H1 (cell line): ENCODE measurements at regions not wholly inside any gene's neighbourhood (a gene's known extent, or its start where the extent isn't known, plus 50 kb on each side); places are given as distances from the start of the nearest gene placed in this dataset.

ENCODE experiments used
- CTCF ChIA-PET: fragments of 300-600 bp; sonication (Branson Sonifier 250); formaldehyde crosslinking; loops from one replicate; lab custom pipeline; 2021; ENCODE audit not compliant: partially characterized antibody; lab: Charles Lee
- POLR2A ChIA-PET: fragments of 300-600 bp; sonication (Branson Sonifier 250); formaldehyde crosslinking; loops from one replicate; lab custom pipeline; 2021; ENCODE audit warnings: inconsistent platforms; ENCODE audit not compliant: partially characterized antibody; lab: Charles Lee
- DNase-seq, 2 experiments: peaks; one replicate each; pipeline versions ENCODE4 v3.0.0 to v3.0.0-alpha.2; 2010 to 2022; ENCODE audit warnings: low spot score in 2 of 2, low read depth in 1 of 2, mixed read lengths in 1 of 2
- FAIRE-seq: peaks from 2 replicates; lab custom pipeline; 2011; peaks lifted over from hg19 to GRCh38; lab: Jason Lieb, UNC
- H2AFZ ChIP-seq: 2 replicates; pipeline ENCODE4 v1.8.1; 2012; ENCODE audit warnings: low read length, inconsistent platforms
- H2AK5ac ChIP-seq: 2 replicates; pipeline ENCODE4 v1.6.1; 2013; ENCODE audit warnings: low read depth, low read length
- H2BK120ac ChIP-seq: replicated peaks from 2 replicates; pipeline ENCODE3; 2013; ENCODE audit warnings: low read depth, low read length, inconsistent platforms
- H2BK12ac ChIP-seq: 2 replicates; pipeline ENCODE4 v1.6.1; 2013; ENCODE audit warnings: low read depth, low read length
- H2BK15ac ChIP-seq: 2 replicates; pipeline ENCODE4 v1.6.1; 2013; ENCODE audit warnings: low read length
- H2BK20ac ChIP-seq: 2 replicates; pipeline ENCODE4 v1.6.1; 2013; ENCODE audit warnings: low read length
- H2BK5ac ChIP-seq: 2 replicates; pipeline ENCODE4 v1.6.1; 2013; ENCODE audit warnings: low read depth, low read length
- H3K14ac ChIP-seq: 2 replicates; pipeline ENCODE4 v1.6.1; 2013; ENCODE audit warnings: inconsistent platforms; ENCODE audit not compliant: insufficient read length
- H3K18ac ChIP-seq: 2 replicates; pipeline ENCODE4 v1.6.1; 2013; ENCODE audit warnings: low read length; ENCODE audit errors: extremely low read depth
- H3K23ac ChIP-seq: 2 replicates; pipeline ENCODE4 v1.6.1; 2013; ENCODE audit warnings: inconsistent platforms; ENCODE audit not compliant: insufficient read length
- H3K23me2 ChIP-seq: 2 replicates; pipeline ENCODE4 v1.6.1; 2013; ENCODE audit warnings: low read depth, low read length
- H3K27ac ChIP-seq: 2 replicates; pipeline ENCODE4 v1.6.1; 2011; ENCODE audit warnings: low read depth, low read length, inconsistent platforms
- H3K27me3 ChIP-seq, 4 experiments: replicated peaks in 1 of 4; 1 replicate in 1 of 4; 2 replicates in 3 of 4; pipeline versions ENCODE4 v1.6.1 to v1.8.1; 2011 to 2013; ENCODE audit warnings: low read length in 3 of 4, mild to moderate bottlenecking in 3 of 4, inconsistent platforms in 2 of 4, mixed read lengths in 2 of 4, moderate library complexity in 1 of 4; ENCODE audit not compliant: control insufficient read depth in 3 of 4, insufficient read depth in 3 of 4; ENCODE audit errors: extremely low read depth in 1 of 4
- H3K36me3 ChIP-seq, 4 experiments: 2 replicates each; pipeline versions ENCODE4 v1.6.1 to v1.8.1; 2011 to 2013; ENCODE audit warnings: mild to moderate bottlenecking in 4 of 4, low read length in 3 of 4, moderate library complexity in 2 of 4, control low read depth in 1 of 4, inconsistent platforms in 1 of 4; ENCODE audit not compliant: insufficient read depth in 4 of 4, control insufficient read depth in 2 of 4
- H3K4ac ChIP-seq: replicated peaks from 2 replicates; pipeline ENCODE3; 2013; ENCODE audit warnings: low read length, low read depth, mixed read lengths, inconsistent platforms; ENCODE audit not compliant: insufficient read length
- H3K4me1 ChIP-seq, 4 experiments: replicated peaks in 1 of 4; 1 replicate in 1 of 4; 2 replicates in 3 of 4; pipeline versions ENCODE4 v1.6.1 to v1.8.1; 2011 to 2013; ENCODE audit warnings: low read length in 3 of 4, inconsistent platforms in 2 of 4, mixed read lengths in 1 of 4; ENCODE audit not compliant: insufficient read depth in 4 of 4, control insufficient read depth in 3 of 4
- H3K4me2 ChIP-seq, 2 experiments: 2 replicates each; pipeline versions ENCODE4 v1.6.1 to v1.8.1; 2011 to 2013; ENCODE audit warnings: low read depth in 2 of 2, low read length in 2 of 2, control low read depth in 1 of 2, inconsistent platforms in 1 of 2, mild to moderate bottlenecking in 1 of 2; ENCODE audit not compliant: insufficient read depth in 1 of 2
- H3K4me3 ChIP-seq, 4 experiments: fragments of 200-600, 300-600 bp in 1 of 4; sonication (generic), shearing (Covaris generic), sonication (Bioruptor Twin) in 1 of 4; 2 replicates each; pipeline versions ENCODE4 v1.5.1 to v1.8.1; 2011 to 2016; ENCODE audit warnings: low read length in 4 of 4, low read depth in 3 of 4, control low read depth in 2 of 4, inconsistent platforms in 2 of 4, mild to moderate bottlenecking in 2 of 4, mixed read lengths in 1 of 4, moderate library complexity in 1 of 4; ENCODE audit not compliant: insufficient read depth in 2 of 4; ENCODE audit errors: extremely low read depth in 1 of 4
- H3K56ac ChIP-seq: replicated peaks from 2 replicates; pipeline ENCODE3; 2013; ENCODE audit warnings: low read depth, mild to moderate bottlenecking, mixed read lengths, low read length, inconsistent platforms; ENCODE audit not compliant: insufficient read length
- H3K79me1 ChIP-seq: 2 replicates; pipeline ENCODE4 v1.6.1; 2013; ENCODE audit warnings: low read depth, low read length, control low read depth
- H3K79me2 ChIP-seq, 2 experiments: 2 replicates each; pipeline versions ENCODE4 v1.6.1 to v1.8.1; 2012 to 2013; ENCODE audit warnings: low read length in 2 of 2, mild to moderate bottlenecking in 2 of 2, inconsistent platforms in 1 of 2; ENCODE audit not compliant: insufficient read depth in 2 of 2, control insufficient read depth in 1 of 2
- H3K9ac ChIP-seq, 4 experiments: replicated peaks in 1 of 4; 1 replicate in 1 of 4; 2 replicates in 3 of 4; pipeline versions ENCODE4 v1.6.1 to v1.8.1; 2011 to 2013; ENCODE audit warnings: low read depth in 3 of 4, low read length in 3 of 4, control low read depth in 2 of 4, mild to moderate bottlenecking in 2 of 4, moderate library complexity in 2 of 4, inconsistent platforms in 1 of 4; ENCODE audit errors: extremely low read depth in 1 of 4
- H3K9me3 ChIP-seq, 2 experiments: 2 replicates each; pipeline versions ENCODE4 v1.6.1 to v1.8.1; 2012 to 2013; ENCODE audit warnings: mild to moderate bottlenecking in 2 of 2, moderate library complexity in 2 of 2, control low read depth in 1 of 2, inconsistent platforms in 1 of 2, low read depth in 1 of 2, low read length in 1 of 2, mixed read lengths in 1 of 2; ENCODE audit not compliant: insufficient read depth in 2 of 2
- H4K20me1 ChIP-seq, 2 experiments: replicated peaks in 1 of 2; 2 replicates each; pipeline versions ENCODE3 to v1.8.1; 2011 to 2013; ENCODE audit warnings: inconsistent platforms in 2 of 2, low read length in 2 of 2, mild to moderate bottlenecking in 1 of 2; ENCODE audit not compliant: insufficient read depth in 2 of 2, control insufficient read depth in 1 of 2
- H4K5ac ChIP-seq: 2 replicates; pipeline ENCODE4 v1.6.1; 2013; ENCODE audit warnings: low read length, low read depth, mixed read lengths, inconsistent platforms; ENCODE audit not compliant: insufficient read length
- H4K8ac ChIP-seq: 2 replicates; pipeline ENCODE4 v1.8.0; 2013; ENCODE audit warnings: mild to moderate bottlenecking, moderate library complexity, low read length, inconsistent platforms; ENCODE audit not compliant: insufficient read depth; ENCODE audit errors: extremely low read depth
- H4K91ac ChIP-seq: replicated peaks from 2 replicates; pipeline ENCODE3; 2013; ENCODE audit warnings: low read length, mixed read lengths, inconsistent platforms; ENCODE audit not compliant: insufficient read length
- BRCA1 ChIP-seq: IDR thresholded peaks from 2 replicates; pipeline ENCODE4 v1.6.1; 2012; ENCODE audit warnings: low read depth, low read length, improper control_type of control experiment
- HDAC2 ChIP-seq, 2 experiments: fragments of 300-600 bp in 1 of 2; sonication (generic) in 1 of 2; IDR thresholded peaks; 2 replicates each; pipeline ENCODE4 v1.6.1; 2011 to 2012; ENCODE audit warnings: low read depth in 2 of 2, low read length in 2 of 2, mild to moderate bottlenecking in 2 of 2, moderate library complexity in 2 of 2, borderline replicate concordance in 1 of 2, inconsistent platforms in 1 of 2
- HDAC6 ChIP-seq: IDR thresholded peaks from one replicate; pipeline ENCODE4 v1.7.1; 2012; ENCODE audit warnings: low read depth, mild to moderate bottlenecking, inconsistent platforms, low read length, moderate library complexity
- JUN ChIP-seq: IDR thresholded peaks from 2 replicates; pipeline ENCODE4 v1.6.1; 2011; ENCODE audit warnings: low read depth, mild to moderate bottlenecking, improper control_type of control experiment, low read length
- POU5F1 ChIP-seq: IDR thresholded peaks from 2 replicates; pipeline ENCODE4 v1.6.1; 2011; ENCODE audit warnings: low read depth, mild to moderate bottlenecking, low read length, moderate library complexity
- RFX5 ChIP-seq: IDR thresholded peaks from 2 replicates; pipeline ENCODE4 v1.6.1; 2011; ENCODE audit warnings: low read depth, low read length, improper control_type of control experiment, borderline replicate concordance
- SAP30 ChIP-seq: fragments of 300-600 bp; sonication (generic); IDR thresholded peaks from 2 replicates; pipeline ENCODE4 v1.7.1; 2012; ENCODE audit warnings: low read length, moderate library complexity, mild to moderate bottlenecking, inconsistent platforms; ENCODE audit not compliant: insufficient read depth, insufficient replicate concordance
- TAF1 ChIP-seq: IDR thresholded peaks from 2 replicates; pipeline ENCODE4 v1.6.1; 2011; ENCODE audit warnings: mild to moderate bottlenecking, low read depth, low read length
- TCF12 ChIP-seq: IDR thresholded peaks from 2 replicates; pipeline ENCODE4 v1.6.1; 2011; ENCODE audit warnings: low read depth, mild to moderate bottlenecking, low read length
- YY1 ChIP-seq: IDR thresholded peaks from 2 replicates; pipeline ENCODE4 v1.6.1; 2011; ENCODE audit warnings: low read depth, mild to moderate bottlenecking, low read length
- WGBS, 2 experiments: shearing (Covaris generic) in 1 of 2; methylation state at CpG; one replicate each; pipeline versions ENCODE4 v1.1.6 to v1.1.7; 2013 to 2015; ENCODE audit warnings: low lambda C conversion rate in 2 of 2, mixed read lengths in 2 of 2, inconsistent platforms in 1 of 2, low coverage in 1 of 2, missing lambda C conversion rate in 1 of 2; ENCODE audit not compliant: insufficient replicate concordance in 2 of 2, insufficient coverage in 1 of 2, insufficient read length in 1 of 2; ENCODE audit errors: extremely low coverage in 1 of 2, missing lambda C conversion rate in 1 of 2; 5-methylcytosine and 5-hydroxymethylcytosine counted together
- TF ChIP-seq, protein P1 (sequence below): IDR thresholded peaks from 2 replicates; pipeline ENCODE4 v1.6.1; 2012; ENCODE audit warnings: low read length, inconsistent platforms

DNA sequence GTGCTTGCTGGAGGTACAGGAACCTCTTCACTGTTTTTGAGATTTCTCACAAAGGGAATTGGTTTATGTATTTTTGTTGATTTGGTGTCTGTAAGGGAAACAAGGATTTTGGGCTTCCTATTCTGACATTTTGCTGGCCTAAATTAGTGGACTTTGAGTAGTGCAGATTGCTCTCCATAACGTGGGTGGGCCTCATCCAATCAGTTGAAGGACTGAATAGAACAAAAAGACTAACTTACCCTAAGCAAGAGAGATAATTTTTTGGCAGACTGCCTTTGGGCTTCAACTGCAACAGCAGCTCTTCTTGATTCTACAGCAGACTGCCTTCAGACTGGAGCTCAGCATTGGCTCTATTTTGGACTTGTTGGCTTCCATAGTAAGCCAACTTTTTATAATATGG, 93.2 kb downstream of the MSX2 start:
- no peak overlapping the region for H2BK12ac ChIP-seq
- no peaks in the 10 kb centered on the region for H3K27me3 ChIP-seq
- H4K20me1 ChIP-seq, result no peaks in the 10 kb centered on the region
- H2AK5ac ChIP-seq, result no peak overlapping the region
- H2BK5ac ChIP-seq, result no peak overlapping the region
- H2BK20ac ChIP-seq, result no peak overlapping the region
- no peak overlapping the region for H3K9ac ChIP-seq
- 72% methylated on average over 1 of the region's 1 CpG; no CpG with 5 or more reads in 1 of the 2 experiments for WGBS, 2 experiments
- H3K36me3 ChIP-seq, result no peaks in the 10 kb centered on the region
- H3K14ac ChIP-seq, result no peak overlapping the region
- ChIA-PET CTCF (interaction anchor here (0.6 to 2.5 kb wide), 17 partner anchors 10 to 723 kb away, joined by 3 to 12 read pairs (median 3); no protein-coding TSS in a partner anchor), POLR2A (no interaction called here)
- H3K79me1 ChIP-seq, result no peaks in the 10 kb centered on the region
- H4K8ac ChIP-seq, result no peak overlapping the region
- no peak overlapping the region for H2AFZ ChIP-seq
- H2BK15ac ChIP-seq, result no peak overlapping the region
- no peak overlapping the region for H3K4me3 ChIP-seq
- no peak overlapping the region for H3K56ac ChIP-seq
- no peak overlapping the region for H3K4ac ChIP-seq
- H3K23me2 ChIP-seq, result 0 out of 2 replicates have a peak, but pooled peaks cover 2% of the 10 kb centered on the region
- no peak overlapping the region for H3K27ac ChIP-seq
- H2BK120ac ChIP-seq, result no peak overlapping the region
- H3K4me2 ChIP-seq, result no peak overlapping the region
- no peaks in the 10 kb centered on the region for H3K79me2 ChIP-seq
- no peak overlapping the region for H4K91ac ChIP-seq
- no peak overlapping the region for H3K18ac ChIP-seq
- H3K4me1 ChIP-seq, result no peaks in the 10 kb centered on the region
- H3K9me3 ChIP-seq, result no peaks in the 10 kb centered on the region
- no peak overlapping the region for H4K5ac ChIP-seq
- no peak for DNase-seq
- no peak overlapping the region for H3K23ac ChIP-seq
- FAIRE-seq, result no peak
- TF ChIP-seq HDAC6, result no peak
- TF ChIP-seq JUN, result no peak
- no peak for TF ChIP-seq RFX5
- TF ChIP-seq POU5F1, result no peak
- TF ChIP-seq BRCA1, result no peak
- no peak for TF ChIP-seq TCF12
- no peak for TF ChIP-seq TAF1
- no peak for TF ChIP-seq SAP30
- no peak for TF ChIP-seq YY1
- no peak for TF ChIP-seq HDAC2 (IDR thresholded peaks at IDR 0.05; ENCODE audit: borderline replicate concordance in 1 of 2, low read depth in 2 of 2, low read length in 2 of 2)
- TF ChIP-seq, protein P1, sequence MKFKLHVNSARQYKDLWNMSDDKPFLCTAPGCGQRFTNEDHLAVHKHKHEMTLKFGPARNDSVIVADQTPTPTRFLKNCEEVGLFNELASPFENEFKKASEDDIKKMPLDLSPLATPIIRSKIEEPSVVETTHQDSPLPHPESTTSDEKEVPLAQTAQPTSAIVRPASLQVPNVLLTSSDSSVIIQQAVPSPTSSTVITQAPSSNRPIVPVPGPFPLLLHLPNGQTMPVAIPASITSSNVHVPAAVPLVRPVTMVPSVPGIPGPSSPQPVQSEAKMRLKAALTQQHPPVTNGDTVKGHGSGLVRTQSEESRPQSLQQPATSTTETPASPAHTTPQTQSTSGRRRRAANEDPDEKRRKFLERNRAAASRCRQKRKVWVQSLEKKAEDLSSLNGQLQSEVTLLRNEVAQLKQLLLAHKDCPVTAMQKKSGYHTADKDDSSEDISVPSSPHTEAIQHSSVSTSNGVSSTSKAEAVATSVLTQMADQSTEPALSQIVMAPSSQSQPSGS, result no peak
